ENCODE measurements at regions not wholly inside any gene's neighbourhood (a gene's known extent, or its start where the extent isn't known, plus 50 kb on each side); places are given as distances from the start of the nearest gene placed in this dataset.

GRCh38 chr21:25369524-25370300, 237.6 kb downstream of the MRPL39 start:
- TF ChIP-seq, protein P1, sequence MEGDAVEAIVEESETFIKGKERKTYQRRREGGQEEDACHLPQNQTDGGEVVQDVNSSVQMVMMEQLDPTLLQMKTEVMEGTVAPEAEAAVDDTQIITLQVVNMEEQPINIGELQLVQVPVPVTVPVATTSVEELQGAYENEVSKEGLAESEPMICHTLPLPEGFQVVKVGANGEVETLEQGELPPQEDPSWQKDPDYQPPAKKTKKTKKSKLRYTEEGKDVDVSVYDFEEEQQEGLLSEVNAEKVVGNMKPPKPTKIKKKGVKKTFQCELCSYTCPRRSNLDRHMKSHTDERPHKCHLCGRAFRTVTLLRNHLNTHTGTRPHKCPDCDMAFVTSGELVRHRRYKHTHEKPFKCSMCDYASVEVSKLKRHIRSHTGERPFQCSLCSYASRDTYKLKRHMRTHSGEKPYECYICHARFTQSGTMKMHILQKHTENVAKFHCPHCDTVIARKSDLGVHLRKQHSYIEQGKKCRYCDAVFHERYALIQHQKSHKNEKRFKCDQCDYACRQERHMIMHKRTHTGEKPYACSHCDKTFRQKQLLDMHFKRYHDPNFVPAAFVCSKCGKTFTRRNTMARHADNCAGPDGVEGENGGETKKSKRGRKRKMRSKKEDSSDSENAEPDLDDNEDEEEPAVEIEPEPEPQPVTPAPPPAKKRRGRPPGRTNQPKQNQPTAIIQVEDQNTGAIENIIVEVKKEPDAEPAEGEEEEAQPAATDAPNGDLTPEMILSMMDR (IDR thresholded peaks at IDR 0.05; ENCODE audit: poor library complexity, severe bottlenecking): no peak
- no peak for TF ChIP-seq EZH2 (IDR thresholded peaks at IDR 0.05; ENCODE audit: borderline replicate concordance, insufficient read depth, low read length, poor library complexity, severe bottlenecking)
- no peak for TF ChIP-seq EP300 (conservative IDR thresholded peaks at IDR 0.05; ENCODE audit: poor library complexity, severe bottlenecking)
- no peak for TF ChIP-seq TAF1 (IDR thresholded peaks at IDR 0.05; ENCODE audit: low read depth)
- TF ChIP-seq POLR2AphosphoS5 (IDR thresholded peaks at IDR 0.05): no peak
- no peak for TF ChIP-seq REST (IDR thresholded peaks at IDR 0.05; ENCODE audit: borderline replicate concordance)
- TF ChIP-seq MXI1 (conservative IDR thresholded peaks at IDR 0.05; ENCODE audit: poor library complexity, severe bottlenecking): no peak
- TF ChIP-seq RAD21 (conservative IDR thresholded peaks at IDR 0.05): no peak
- no peak for TF ChIP-seq SMC3 (conservative IDR thresholded peaks at IDR 0.05; ENCODE audit: poor library complexity)

Measured in neural cell (in vitro differentiated cells).